Ishikawa (cell line): ENCODE measurements at regions not wholly inside any gene's neighbourhood (a gene's known extent, or its start where the extent isn't known, plus 50 kb on each side); places are given as distances from the start of the nearest gene placed in this dataset.

ENCODE experiments used
- CEBPB ChIP-seq: IDR thresholded peaks from 2 replicates; pipeline ENCODE4 v1.6.1; 2012
- CREB1 ChIP-seq: IDR thresholded peaks from 2 replicates; pipeline ENCODE4 v1.6.1; 2012; ENCODE audit warnings: low read depth
- EGR1 ChIP-seq: IDR thresholded peaks from 2 replicates; pipeline ENCODE4 v1.6.1; 2012
- EP300 ChIP-seq: IDR thresholded peaks from 2 replicates; pipeline ENCODE4 v1.6.1; 2012; ENCODE audit warnings: borderline replicate concordance
- FOXM1 ChIP-seq: IDR thresholded peaks from 2 replicates; pipeline ENCODE4 v1.6.1; 2012; ENCODE audit warnings: low read depth, borderline replicate concordance
- NFIC ChIP-seq: IDR thresholded peaks from 2 replicates; pipeline ENCODE4 v1.6.1; 2012
- RAD21 ChIP-seq: IDR thresholded peaks from 2 replicates; pipeline ENCODE4 v1.6.1; 2012; ENCODE audit warnings: low read depth
- TAF1 ChIP-seq: IDR thresholded peaks from 2 replicates; pipeline ENCODE4 v1.6.1; 2012; ENCODE audit warnings: low read depth, mild to moderate bottlenecking
- TCF12 ChIP-seq: IDR thresholded peaks from 2 replicates; pipeline ENCODE4 v1.6.1; 2012; ENCODE audit warnings: low read depth
- TEAD4 ChIP-seq: IDR thresholded peaks from 2 replicates; pipeline ENCODE4 v1.6.1; 2012
- YY1 ChIP-seq: IDR thresholded peaks from 2 replicates; pipeline ENCODE4 v1.6.1; 2012; ENCODE audit warnings: low read depth
- ZBTB7A ChIP-seq: IDR thresholded peaks from 2 replicates; pipeline ENCODE4 v1.6.1; 2012; ENCODE audit warnings: low read depth
- TF ChIP-seq, protein P1 (sequence below): IDR thresholded peaks from 2 replicates; pipeline ENCODE4 v1.6.1; 2012; ENCODE audit warnings: low read depth, mild to moderate bottlenecking
- TF ChIP-seq, protein P2 (sequence below): IDR thresholded peaks from 2 replicates; pipeline ENCODE4 v1.6.1; 2012
- TF ChIP-seq, protein P3 (sequence below): IDR thresholded peaks from 2 replicates; pipeline ENCODE4 v1.6.1; 2012

DNA sequence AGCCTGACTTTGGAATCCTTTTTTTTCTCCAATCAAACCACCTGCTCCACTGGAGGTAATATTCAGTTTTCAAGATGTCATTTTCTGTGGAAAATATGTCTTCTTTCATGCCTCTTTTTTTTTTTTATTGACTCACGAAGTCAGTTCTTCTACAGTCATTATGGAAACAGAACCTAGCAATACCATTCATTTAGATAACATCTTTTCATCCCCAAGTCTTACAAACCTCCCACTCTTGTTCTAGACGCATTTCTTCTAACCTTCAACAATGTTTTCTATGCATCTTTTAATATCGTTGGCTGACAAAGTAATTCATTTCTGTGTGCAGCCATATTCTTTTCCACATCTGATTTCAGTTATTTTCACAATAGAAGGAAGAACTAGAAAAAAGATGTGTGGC lies 474.3 kb upstream of the CCDC196 start:
- no peak for TF ChIP-seq TCF12
- TF ChIP-seq CREB1: no peak
- no peak for TF ChIP-seq FOXM1

DNA sequence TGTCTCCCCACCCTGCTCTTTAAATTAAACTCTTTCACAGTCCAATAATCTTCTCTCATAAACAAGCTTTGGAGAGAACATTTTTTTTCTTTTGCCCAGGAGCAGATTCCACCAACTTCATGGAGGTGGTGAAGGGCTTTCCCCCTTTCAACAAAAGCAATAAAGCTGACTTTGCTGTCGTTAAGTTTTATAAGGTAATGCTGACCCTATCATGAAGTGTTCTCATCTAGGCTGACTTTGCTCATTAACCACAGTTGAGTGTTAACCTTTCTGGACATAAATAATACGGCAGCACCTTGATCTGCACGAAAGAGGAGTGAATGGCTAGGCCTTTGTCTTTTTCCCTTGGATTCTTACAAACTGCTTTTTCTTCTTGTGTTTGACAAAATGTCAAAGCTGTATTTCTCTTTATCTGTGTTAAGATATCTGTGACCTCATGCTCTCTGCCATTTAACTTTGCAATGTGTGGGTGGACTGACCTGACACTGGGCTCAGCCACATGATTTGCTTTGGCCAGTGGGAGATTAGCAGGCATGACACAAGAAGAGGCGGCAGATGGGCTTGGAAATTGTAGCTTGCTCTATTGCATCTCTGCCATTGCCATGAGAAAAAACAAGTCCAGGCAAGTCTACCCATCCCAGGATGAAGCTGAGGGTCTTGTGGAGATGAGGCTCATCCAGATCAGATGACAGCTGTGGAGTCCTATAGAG lies 470.9 kb upstream of the CCDC196 start:
- TF ChIP-seq EGR1 (no peak), NFIC (no peak), FOXM1 (no peak), TCF12 (no peak), EP300 (no peak), TAF1 (no peak), ZBTB7A (no peak), RAD21 (no peak), YY1 (no peak), CEBPB (no peak)
- TF ChIP-seq, protein P1, sequence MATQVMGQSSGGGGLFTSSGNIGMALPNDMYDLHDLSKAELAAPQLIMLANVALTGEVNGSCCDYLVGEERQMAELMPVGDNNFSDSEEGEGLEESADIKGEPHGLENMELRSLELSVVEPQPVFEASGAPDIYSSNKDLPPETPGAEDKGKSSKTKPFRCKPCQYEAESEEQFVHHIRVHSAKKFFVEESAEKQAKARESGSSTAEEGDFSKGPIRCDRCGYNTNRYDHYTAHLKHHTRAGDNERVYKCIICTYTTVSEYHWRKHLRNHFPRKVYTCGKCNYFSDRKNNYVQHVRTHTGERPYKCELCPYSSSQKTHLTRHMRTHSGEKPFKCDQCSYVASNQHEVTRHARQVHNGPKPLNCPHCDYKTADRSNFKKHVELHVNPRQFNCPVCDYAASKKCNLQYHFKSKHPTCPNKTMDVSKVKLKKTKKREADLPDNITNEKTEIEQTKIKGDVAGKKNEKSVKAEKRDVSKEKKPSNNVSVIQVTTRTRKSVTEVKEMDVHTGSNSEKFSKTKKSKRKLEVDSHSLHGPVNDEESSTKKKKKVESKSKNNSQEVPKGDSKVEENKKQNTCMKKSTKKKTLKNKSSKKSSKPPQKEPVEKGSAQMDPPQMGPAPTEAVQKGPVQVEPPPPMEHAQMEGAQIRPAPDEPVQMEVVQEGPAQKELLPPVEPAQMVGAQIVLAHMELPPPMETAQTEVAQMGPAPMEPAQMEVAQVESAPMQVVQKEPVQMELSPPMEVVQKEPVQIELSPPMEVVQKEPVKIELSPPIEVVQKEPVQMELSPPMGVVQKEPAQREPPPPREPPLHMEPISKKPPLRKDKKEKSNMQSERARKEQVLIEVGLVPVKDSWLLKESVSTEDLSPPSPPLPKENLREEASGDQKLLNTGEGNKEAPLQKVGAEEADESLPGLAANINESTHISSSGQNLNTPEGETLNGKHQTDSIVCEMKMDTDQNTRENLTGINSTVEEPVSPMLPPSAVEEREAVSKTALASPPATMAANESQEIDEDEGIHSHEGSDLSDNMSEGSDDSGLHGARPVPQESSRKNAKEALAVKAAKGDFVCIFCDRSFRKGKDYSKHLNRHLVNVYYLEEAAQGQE: no peak
- TF ChIP-seq, protein P2, sequence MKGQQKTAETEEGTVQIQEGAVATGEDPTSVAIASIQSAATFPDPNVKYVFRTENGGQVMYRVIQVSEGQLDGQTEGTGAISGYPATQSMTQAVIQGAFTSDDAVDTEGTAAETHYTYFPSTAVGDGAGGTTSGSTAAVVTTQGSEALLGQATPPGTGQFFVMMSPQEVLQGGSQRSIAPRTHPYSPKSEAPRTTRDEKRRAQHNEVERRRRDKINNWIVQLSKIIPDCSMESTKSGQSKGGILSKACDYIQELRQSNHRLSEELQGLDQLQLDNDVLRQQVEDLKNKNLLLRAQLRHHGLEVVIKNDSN: no peak
- TF ChIP-seq, protein P3, sequence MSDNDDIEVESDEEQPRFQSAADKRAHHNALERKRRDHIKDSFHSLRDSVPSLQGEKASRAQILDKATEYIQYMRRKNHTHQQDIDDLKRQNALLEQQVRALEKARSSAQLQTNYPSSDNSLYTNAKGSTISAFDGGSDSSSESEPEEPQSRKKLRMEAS: no peak

DNA sequence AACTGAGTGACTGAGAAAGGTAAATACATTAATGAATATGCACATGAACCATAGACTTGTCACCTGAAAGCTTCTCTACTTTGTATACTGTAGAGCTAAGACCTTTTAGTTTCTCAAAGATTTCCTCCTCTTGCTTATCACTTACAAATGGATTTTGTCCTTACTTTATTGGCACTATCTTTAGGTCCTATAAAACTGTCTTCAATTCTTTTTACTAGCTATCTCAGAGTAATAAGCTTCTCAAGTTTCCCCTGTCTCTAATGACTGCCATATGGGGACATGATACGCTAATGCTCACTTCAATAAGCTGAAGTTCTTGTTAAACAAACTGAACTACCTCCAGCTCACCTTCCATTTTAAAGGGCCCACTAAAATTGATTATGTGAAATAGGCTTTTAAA lies 468.2 kb upstream of the CCDC196 start:
- TF ChIP-seq, protein P3: no peak
- TF ChIP-seq, protein P2: no peak
- TF ChIP-seq CREB1 (no peak), RAD21 (no peak), CEBPB (no peak), ZBTB7A (no peak), EP300 (no peak), FOXM1 (no peak), TAF1 (no peak), TEAD4 (no peak), NFIC (no peak), TCF12 (no peak)
- TF ChIP-seq, protein P1: no peak

DNA sequence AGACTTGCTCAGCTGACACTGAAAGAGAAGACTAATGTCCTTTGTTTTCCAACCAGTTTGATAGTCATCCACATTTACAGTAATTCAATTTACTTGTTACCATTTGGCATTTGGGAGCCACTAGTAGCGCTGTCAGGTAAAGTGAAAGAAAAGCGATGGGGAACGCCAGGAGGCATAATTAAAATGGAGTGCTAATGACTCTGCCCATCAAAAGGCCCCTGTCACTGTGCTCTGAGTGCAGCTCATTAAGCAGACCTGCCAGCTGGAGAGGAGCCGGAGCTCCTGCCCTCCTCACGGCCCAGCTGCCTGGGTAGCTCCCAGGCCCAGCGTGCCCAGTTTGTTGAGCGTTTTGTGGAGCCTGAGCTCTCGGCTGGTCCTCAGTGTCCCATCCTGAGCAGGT lies 463.6 kb upstream of the CCDC196 start:
- TF ChIP-seq, protein P1: no peak
- no peak for TF ChIP-seq FOXM1
- no peak for TF ChIP-seq EP300
- no peak for TF ChIP-seq TCF12
- TF ChIP-seq CREB1: no peak
- no peak for TF ChIP-seq CEBPB
- TF ChIP-seq, protein P2: no peak
- no peak for TF ChIP-seq TEAD4
- no peak for TF ChIP-seq EGR1
- TF ChIP-seq NFIC: no peak
- no peak for TF ChIP-seq ZBTB7A
- no peak for TF ChIP-seq YY1
- TF ChIP-seq TAF1: no peak
- TF ChIP-seq, protein P3: no peak
- TF ChIP-seq RAD21: no peak
